SU-DHL-6 (cell line): ENCODE measurements at regions not wholly inside any gene's neighbourhood (a gene's known extent, or its start where the extent isn't known, plus 50 kb on each side); places are given as distances from the start of the nearest gene placed in this dataset.

Experiments used
- H2AFZ ChIP-seq: fragments of 200-600 bp; sonication (generic); 2 replicates; pipeline ENCODE4 v1.6.1; 2014; ENCODE audit warnings: low read depth, mild to moderate bottlenecking, moderate library complexity, mixed read lengths, antibody characterized with exemption, low read length; ENCODE audit not compliant: severe bottlenecking
- H3F3A ChIP-seq: fragments of 200-600 bp; shearing (Covaris generic); 2 replicates; pipeline ENCODE4 v1.6.0; 2016; ENCODE audit warnings: antibody characterized with exemption, mild to moderate bottlenecking; ENCODE audit not compliant: insufficient read depth
- H3K27ac ChIP-seq: fragments of 200-600 bp; sonication (generic); 2 replicates; pipeline ENCODE4 v1.5.1; 2016; ENCODE audit warnings: low read depth, mild to moderate bottlenecking, low read length, moderate library complexity, mixed read lengths
- H3K27me3 ChIP-seq: fragments of 200-600 bp; sonication (generic), shearing (Covaris generic); 2 replicates; pipeline ENCODE4 v1.6.0; 2014; ENCODE audit warnings: mild to moderate bottlenecking, low read length
- H3K36me3 ChIP-seq: fragments of 200-600 bp; sonication (generic); 2 replicates; pipeline ENCODE4 v1.6.1; 2014; ENCODE audit warnings: mild to moderate bottlenecking, low read length, mixed read lengths
- H3K4me2 ChIP-seq: fragments of 300-600, 200-600 bp; shearing (Covaris generic), sonication (generic); 2 replicates; pipeline ENCODE4 v1.6.0; 2014; ENCODE audit warnings: low read length, low read depth, mild to moderate bottlenecking; ENCODE audit not compliant: poor library complexity, severe bottlenecking
- H3K4me3 ChIP-seq: fragments of 200-600 bp; sonication (generic); 2 replicates; pipeline ENCODE4 v1.5.1; 2014; ENCODE audit warnings: antibody characterized with exemption, low read length, mild to moderate bottlenecking, mixed read lengths; ENCODE audit not compliant: insufficient read depth, poor library complexity, severe bottlenecking
- H3K79me2 ChIP-seq: fragments of 200-600 bp; sonication (generic); 2 replicates; pipeline ENCODE4 v1.6.1; 2014; ENCODE audit warnings: mild to moderate bottlenecking, low read length, moderate library complexity; ENCODE audit not compliant: insufficient read depth
- H3K9ac ChIP-seq: fragments of 200-600 bp; sonication (generic); 2 replicates; pipeline ENCODE4 v1.7.0; 2014; ENCODE audit warnings: mild to moderate bottlenecking, low read length
- H3K9me2 ChIP-seq: fragments of 200-600 bp; sonication (generic); replicated peaks from 2 replicates; pipeline ENCODE4 v1.6.1; 2014; ENCODE audit warnings: low read length; ENCODE audit not compliant: insufficient read depth
- H3K9me3 ChIP-seq: fragments of 200-600 bp; sonication (generic); 2 replicates; pipeline ENCODE4 v1.6.1; 2014; ENCODE audit warnings: low read length, mixed read lengths; ENCODE audit not compliant: insufficient read depth
- H4K20me1 ChIP-seq: fragments of 200-600 bp; sonication (generic); 2 replicates; pipeline ENCODE4 v1.6.1; 2014; ENCODE audit warnings: low read depth, mild to moderate bottlenecking, antibody characterized with exemption, low read length, moderate library complexity, mixed read lengths
- EZH2phosphoT487 ChIP-seq: fragments of 200-600 bp; sonication (generic), shearing (Covaris generic); conservative IDR thresholded peaks from 2 replicates; pipeline ENCODE4 v1.6.1; 2018; ENCODE audit warnings: mild to moderate bottlenecking, antibody characterized with exemption, low read length, moderate library complexity, mixed read lengths
- TF ChIP-seq, protein P1 (sequence below): fragments of 200-600 bp; sonication (generic); IDR thresholded peaks from one replicate; pipeline ENCODE4 v1.5.1; 2017; ENCODE audit warnings: antibody characterized with exemption, mild to moderate bottlenecking, low read length, moderate library complexity; ENCODE audit not compliant: insufficient read depth, poor library complexity, severe bottlenecking

GRCh38 chr2:196503398-196503797, 136.1 kb upstream of the CCDC150 start:
- Histone ChIP-seq H3K27me3 (no peaks in the 10 kb centered on the region), H3K27ac (no peak overlapping the region), H3K79me2 (no peaks in the 10 kb centered on the region), H3F3A (no peaks in the 10 kb centered on the region), H2AFZ (no peak overlapping the region), H3K9me2 (no peaks in the 10 kb centered on the region), H3K4me2 (no peak overlapping the region), H3K9ac (no peak overlapping the region), H3K9me3 (peaks cover 5% of the 10 kb centered on the region; the same call in 1 of the 2 replicates), H4K20me1 (no peaks in the 10 kb centered on the region), H3K36me3 (no peaks in the 10 kb centered on the region; the same call in 1 of the 2 replicates), H3K4me3 (no peak overlapping the region)
- no peak for TF ChIP-seq EZH2phosphoT487
- TF ChIP-seq, protein P1, sequence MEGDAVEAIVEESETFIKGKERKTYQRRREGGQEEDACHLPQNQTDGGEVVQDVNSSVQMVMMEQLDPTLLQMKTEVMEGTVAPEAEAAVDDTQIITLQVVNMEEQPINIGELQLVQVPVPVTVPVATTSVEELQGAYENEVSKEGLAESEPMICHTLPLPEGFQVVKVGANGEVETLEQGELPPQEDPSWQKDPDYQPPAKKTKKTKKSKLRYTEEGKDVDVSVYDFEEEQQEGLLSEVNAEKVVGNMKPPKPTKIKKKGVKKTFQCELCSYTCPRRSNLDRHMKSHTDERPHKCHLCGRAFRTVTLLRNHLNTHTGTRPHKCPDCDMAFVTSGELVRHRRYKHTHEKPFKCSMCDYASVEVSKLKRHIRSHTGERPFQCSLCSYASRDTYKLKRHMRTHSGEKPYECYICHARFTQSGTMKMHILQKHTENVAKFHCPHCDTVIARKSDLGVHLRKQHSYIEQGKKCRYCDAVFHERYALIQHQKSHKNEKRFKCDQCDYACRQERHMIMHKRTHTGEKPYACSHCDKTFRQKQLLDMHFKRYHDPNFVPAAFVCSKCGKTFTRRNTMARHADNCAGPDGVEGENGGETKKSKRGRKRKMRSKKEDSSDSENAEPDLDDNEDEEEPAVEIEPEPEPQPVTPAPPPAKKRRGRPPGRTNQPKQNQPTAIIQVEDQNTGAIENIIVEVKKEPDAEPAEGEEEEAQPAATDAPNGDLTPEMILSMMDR: no peak

GRCh38 chr2:196504788-196505187, 134.7 kb upstream of the CCDC150 start:
- Histone ChIP-seq H3K4me2 (no peak overlapping the region), H3K4me3 (no peak overlapping the region), H3K9me2 (no peaks in the 10 kb centered on the region), H2AFZ (peak overlapping the region; percentile 13), H4K20me1 (no peaks in the 10 kb centered on the region), H3K27ac (no peak overlapping the region), H3K9me3 (no peaks in the 10 kb centered on the region), H3K36me3 (no peaks in the 10 kb centered on the region; the same call in 1 of the 2 replicates), H3F3A (no peaks in the 10 kb centered on the region), H3K79me2 (no peaks in the 10 kb centered on the region), H3K27me3 (no peaks in the 10 kb centered on the region), H3K9ac (no peak overlapping the region)
- no peak for TF ChIP-seq EZH2phosphoT487
- TF ChIP-seq, protein P1: no peak

- Histone ChIP-seq H3K79me2 (no peaks in the 10 kb centered on the region), H3F3A (no peaks in the 10 kb centered on the region), H3K9ac (no peak overlapping the region), H3K4me2 (no peak overlapping the region), H3K9me3 (no peaks in the 10 kb centered on the region), H3K9me2 (no peaks in the 10 kb centered on the region), H3K36me3 (no peaks in the 10 kb centered on the region), H4K20me1 (no peaks in the 10 kb centered on the region), H2AFZ (no peak overlapping the region), H3K27me3 (no peaks in the 10 kb centered on the region), H3K27ac (no peak overlapping the region), H3K4me3 (no peak overlapping the region)
- TF ChIP-seq, protein P1: no peak
- TF ChIP-seq EZH2phosphoT487: no peak
Measured at GRCh38 chr2:196510246-196510645, 129.3 kb upstream of the CCDC150 start.
